WI38 (cell line): ENCODE measurements at regions not wholly inside any gene's neighbourhood (a gene's known extent, or its start where the extent isn't known, plus 50 kb on each side); places are given as distances from the start of the nearest gene placed in this dataset.

Experiments
- H3K4me3 ChIP-seq: 2 replicates; pipeline ENCODE4 v1.5.1; 2011; ENCODE audit warnings: low read depth, mild to moderate bottlenecking, control low read depth, low read length
- CTCF ChIP-seq: IDR thresholded peaks from 2 replicates; pipeline ENCODE4 v1.5.1; 2012; ENCODE audit warnings: low read depth, mild to moderate bottlenecking, control low read depth, low read length

GRCh38 chr6:18684343-18684742, 297.2 kb downstream of the RNF144B start:
- TF ChIP-seq CTCF, result no peak
- no peak overlapping the region for H3K4me3 ChIP-seq

- H3K4me3 ChIP-seq, result no peak overlapping the region
- TF ChIP-seq CTCF, result no peak
Observed at GRCh38 chr6:18692929-18693685, 306.0 kb downstream of the RNF144B start.

- TF ChIP-seq CTCF, result no peak
Observed at GRCh38 chr6:18693881-18694280, 306.7 kb downstream of the RNF144B start.

GRCh38 chr6:18703546-18703945, 316.4 kb downstream of the RNF144B start:
- no peak overlapping the region for H3K4me3 ChIP-seq
- no peak for TF ChIP-seq CTCF

More at GRCh38 chr6:18693881-18694280, 306.7 kb downstream of the RNF144B start:
- no peak overlapping the region for H3K4me3 ChIP-seq

- TF ChIP-seq CTCF, result no peak
- H3K4me3 ChIP-seq, result no peak overlapping the region
Observed at GRCh38 chr6:18707714-18708439, 320.7 kb downstream of the RNF144B start.

GRCh38 chr6:18712595-18712994, 325.4 kb downstream of the RNF144B start:
- no peak overlapping the region for H3K4me3 ChIP-seq
- TF ChIP-seq CTCF, result no peak

GRCh38 chr6:18720075-18720474, 332.9 kb downstream of the RNF144B start:
- H3K4me3 ChIP-seq, result no peak overlapping the region
- no peak for TF ChIP-seq CTCF
